ENCODE measurements at regions not wholly inside any gene's neighbourhood (a gene's known extent, or its start where the extent isn't known, plus 50 kb on each side); places are given as distances from the start of the nearest gene placed in this dataset.

GRCh38 chr19:31448221-31448657 is 99.0 kb upstream of the TSHZ3 start:
- Histone ChIP-seq H3K27me3 (ENCODE audit: insufficient read depth) (no peaks in the 10 kb centered on the region), H2AFZ (ENCODE audit: low read depth) (no peak overlapping the region), H3K9me2 (no peaks in the 10 kb centered on the region), H3K9ac (no peak overlapping the region), H3K9me3 (no peaks in the 10 kb centered on the region), H3K27ac (ENCODE audit: low read depth in 2 of 2, low read length in 1 of 2) (no peak overlapping the region), H3K79me2 (ENCODE audit: insufficient read depth) (no peaks in the 10 kb centered on the region), H4K20me1 (ENCODE audit: insufficient read depth) (no peaks in the 10 kb centered on the region), H3K4me1 (ENCODE audit: control insufficient read depth in 1 of 2, insufficient read depth in 2 of 2, low read depth in 1 of 2, low read length in 1 of 2) (peaks cover 0 to 6% of the 10 kb centered on the region in 2 experiments; a peak in 1 of 4 replicates), H3K36me3 (replicated peaks in 1 of 2; ENCODE audit: control insufficient read depth in 1 of 2, insufficient read depth in 2 of 2, low read length in 1 of 2) (no peaks in the 10 kb centered on the region), H3F3A (replicated peaks; ENCODE audit: insufficient read depth) (no peaks in the 10 kb centered on the region), H3K4me3 (ENCODE audit: low read depth in 2 of 2, low read length in 1 of 2) (no peak overlapping the region), H3K4me2 (no peak overlapping the region)
- DNase-seq: peak; percentile 36
- WGBS (ENCODE audit: low lambda C conversion rate): 39% methylated on average over 7 of the region's 7 CpGs
- TF ChIP-seq TAF1 (IDR thresholded peaks at IDR 0.05; ENCODE audit: borderline replicate concordance, low read depth, low read length) (no peak), POLR2AphosphoS5 (IDR thresholded peaks at IDR 0.05; ENCODE audit: low read depth, low read length) (no peak), EP300 (IDR thresholded peaks at IDR 0.05; ENCODE audit: borderline replicate concordance in 1 of 2, low read depth in 1 of 2, low read length in 1 of 2) (no peak), NRF1 (IDR thresholded peaks at IDR 0.05; ENCODE audit: low read depth, low read length) (no peak), CTCF (IDR thresholded peaks at IDR 0.05) (no peak), GABPA (IDR thresholded peaks at IDR 0.05; ENCODE audit: low read depth) (no peak), MXI1 (IDR thresholded peaks at IDR 0.05; ENCODE audit: low read depth, low read length) (peak; percentile 80; the same call in 1 of the 2 replicates)
- ChIA-PET POLR2A (no interaction called here), CTCF (no interaction called here)

GRCh38 chr19:31449379-31449778 is 100.1 kb upstream of the TSHZ3 start:
- no peak for DNase-seq
- Histone ChIP-seq H2AFZ (ENCODE audit: low read depth) (no peak overlapping the region), H3K9me3 (no peaks in the 10 kb centered on the region), H3K4me3 (ENCODE audit: low read depth in 2 of 2, low read length in 1 of 2) (no peak overlapping the region), H3K27ac (ENCODE audit: low read depth in 2 of 2, low read length in 1 of 2) (no peak overlapping the region), H3K4me2 (no peak overlapping the region), H3K9ac (no peak overlapping the region), H3K79me2 (ENCODE audit: insufficient read depth) (no peaks in the 10 kb centered on the region), H3F3A (replicated peaks; ENCODE audit: insufficient read depth) (no peaks in the 10 kb centered on the region), H3K27me3 (ENCODE audit: insufficient read depth) (no peaks in the 10 kb centered on the region), H3K36me3 (replicated peaks in 1 of 2; ENCODE audit: control insufficient read depth in 1 of 2, insufficient read depth in 2 of 2, low read length in 1 of 2) (no peaks in the 10 kb centered on the region), H3K9me2 (no peaks in the 10 kb centered on the region), H3K4me1 (ENCODE audit: control insufficient read depth in 1 of 2, insufficient read depth in 2 of 2, low read depth in 1 of 2, low read length in 1 of 2) (peaks cover 0 to 6% of the 10 kb centered on the region in 2 experiments; a peak in 1 of 4 replicates), H4K20me1 (ENCODE audit: insufficient read depth) (no peaks in the 10 kb centered on the region)
- 9% methylated on average over 3 of the region's 4 CpGs for WGBS (ENCODE audit: low lambda C conversion rate)
- CTCF ChIA-PET: interaction anchor here (0.6 to 0.8 kb wide), 2 partner anchors 11 to 664 kb away, joined by 3 to 5 read pairs; no protein-coding TSS in a partner anchor
- TF ChIP-seq SMC3 (IDR thresholded peaks at IDR 0.05; ENCODE audit: low read depth, low read length) (no peak), FOXM1 (IDR thresholded peaks at IDR 0.05; ENCODE audit: low read depth) (no peak)
- POLR2A ChIA-PET: no interaction called here

GRCh38 chr19:31450696-31451095 is 101.5 kb upstream of the TSHZ3 start:
- no peaks in the 10 kb centered on the region for H3K79me2 ChIP-seq (ENCODE audit: insufficient read depth)
- H3K4me1 ChIP-seq (ENCODE audit: control insufficient read depth in 1 of 2, insufficient read depth in 2 of 2, low read depth in 1 of 2, low read length in 1 of 2): peaks cover 0 to 6% of the 10 kb centered on the region in 2 experiments; a peak in 1 of 4 replicates
- DNase-seq: no peak
- H3K27ac ChIP-seq (ENCODE audit: low read depth in 2 of 2, low read length in 1 of 2): no peak overlapping the region
- no peak overlapping the region for H3K4me2 ChIP-seq
- H3K9me2 ChIP-seq: no peaks in the 10 kb centered on the region
- no peak overlapping the region for H3K9ac ChIP-seq
- H3K9me3 ChIP-seq: no peaks in the 10 kb centered on the region
- CTCF ChIA-PET: no interaction called here
- H3K4me3 ChIP-seq (ENCODE audit: low read depth in 2 of 2, low read length in 1 of 2): no peak overlapping the region
- no peak overlapping the region for H2AFZ ChIP-seq (ENCODE audit: low read depth)
- POLR2A ChIA-PET: no interaction called here
- H3F3A ChIP-seq (replicated peaks; ENCODE audit: insufficient read depth): no peaks in the 10 kb centered on the region
- H3K27me3 ChIP-seq (ENCODE audit: insufficient read depth): no peaks in the 10 kb centered on the region
- no peaks in the 10 kb centered on the region for H3K36me3 ChIP-seq (replicated peaks in 1 of 2; ENCODE audit: control insufficient read depth in 1 of 2, insufficient read depth in 2 of 2, low read length in 1 of 2)
- WGBS (ENCODE audit: low lambda C conversion rate): 49% methylated on average over 5 of the region's 5 CpGs
- no peaks in the 10 kb centered on the region for H4K20me1 ChIP-seq (ENCODE audit: insufficient read depth)
- TF ChIP-seq FOXM1 (IDR thresholded peaks at IDR 0.05; ENCODE audit: low read depth): no peak

All from SK-N-SH (cell line).